Neuron (in vitro differentiated cells): ENCODE measurements at regions not wholly inside any gene's neighbourhood (a gene's known extent, or its start where the extent isn't known, plus 50 kb on each side); places are given as distances from the start of the nearest gene placed in this dataset.
A peak's percentile ranks its signal among the peaks of the same experiment; 100 is the strongest.

Experiments used
- H2AFZ ChIP-seq: one replicate; pipeline ENCODE4 v1.6.1; 2013; ENCODE audit warnings: low read depth, mild to moderate bottlenecking, inconsistent platforms, low read length, moderate library complexity
- H3K27me3 ChIP-seq: one replicate; pipeline ENCODE4 v1.6.1; 2013; ENCODE audit warnings: low read length; ENCODE audit not compliant: insufficient read depth
- H3K36me3 ChIP-seq: one replicate; pipeline ENCODE4 v1.6.1; 2013; ENCODE audit warnings: low read length; ENCODE audit not compliant: insufficient read depth
- H3K4me1 ChIP-seq: one replicate; pipeline ENCODE4 v1.6.1; 2013; ENCODE audit warnings: low read length; ENCODE audit not compliant: insufficient read depth
- H3K4me3 ChIP-seq: 2 replicates; pipeline ENCODE4 v1.5.1; 2013; ENCODE audit warnings: mild to moderate bottlenecking, low read length, moderate library complexity
- H3K9me3 ChIP-seq: one replicate; pipeline ENCODE4 v1.6.1; 2013; ENCODE audit warnings: low read length

DNA sequence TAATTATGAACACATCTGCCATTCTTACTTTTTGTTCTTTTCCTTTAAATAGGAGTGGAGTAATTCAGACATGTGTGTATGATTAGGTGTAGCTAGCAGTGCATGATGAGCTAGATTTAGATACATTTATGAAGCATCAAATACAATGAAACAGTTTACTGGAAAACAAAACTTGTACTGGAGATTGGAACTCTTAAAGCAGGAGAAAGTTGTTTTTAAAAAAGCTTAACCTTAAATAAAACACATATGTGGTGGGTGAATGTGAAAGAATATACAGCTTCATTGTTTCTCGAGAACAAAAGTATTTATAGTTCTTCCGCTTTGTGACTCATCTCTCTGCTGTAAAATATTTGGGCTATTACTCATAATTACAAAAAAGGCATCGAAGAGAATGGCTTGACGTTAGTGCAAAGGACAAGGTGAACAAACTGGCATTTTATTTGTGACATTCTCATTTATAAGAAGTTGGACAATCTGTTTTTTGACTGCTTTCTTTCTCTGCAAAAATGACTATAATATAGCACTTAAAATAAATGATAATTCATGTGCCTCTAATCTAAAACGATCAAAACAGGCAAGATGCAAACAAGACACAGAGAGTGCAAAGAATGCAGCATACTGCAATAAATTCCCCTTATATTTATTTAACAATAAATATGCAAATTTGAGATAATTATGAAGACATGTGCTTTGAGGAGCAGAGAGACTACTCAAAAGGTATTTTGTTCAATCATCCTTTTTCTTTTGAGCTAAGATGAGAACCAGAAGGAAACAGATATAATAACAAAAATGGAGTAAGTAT, 478.8 kb downstream of the CETN3 start:
- no peaks in the 10 kb centered on the region for H3K27me3 ChIP-seq
- no peaks in the 10 kb centered on the region for H3K36me3 ChIP-seq
- no peak overlapping the region for H3K4me3 ChIP-seq

DNA sequence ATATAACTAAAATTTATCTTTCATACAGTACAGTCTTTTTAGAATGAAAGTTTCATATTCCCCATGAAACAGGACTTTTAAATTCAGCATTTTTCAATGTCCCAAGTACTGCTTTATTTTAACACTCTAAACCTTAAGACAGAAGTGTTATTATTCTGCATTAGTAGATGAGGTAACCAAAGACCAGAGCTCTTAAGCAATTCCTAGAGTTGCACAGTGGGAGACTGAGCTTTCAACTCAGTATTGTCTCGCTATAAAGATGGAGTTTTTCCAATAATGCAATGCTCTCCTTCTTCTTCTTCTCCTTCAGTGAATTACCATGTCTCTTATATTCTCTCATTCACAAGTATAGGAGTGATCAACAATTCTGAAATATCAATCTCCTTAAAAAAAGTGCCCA, 479.7 kb downstream of the CETN3 start:
- H3K4me3 ChIP-seq, result no peak overlapping the region
- H2AFZ ChIP-seq, result peak overlapping the region; percentile 87
- peaks cover 16% of the 10 kb centered on the region for H3K4me1 ChIP-seq
- no peaks in the 10 kb centered on the region for H3K9me3 ChIP-seq
- no peaks in the 10 kb centered on the region for H3K36me3 ChIP-seq
- no peaks in the 10 kb centered on the region for H3K27me3 ChIP-seq

More for the DNA sequence above, 478.8 kb downstream of the CETN3 start:
- H3K4me1 ChIP-seq, result peaks cover 16% of the 10 kb centered on the region
- H3K9me3 ChIP-seq, result no peaks in the 10 kb centered on the region
- peak overlapping the region; percentile 87 for H2AFZ ChIP-seq

DNA sequence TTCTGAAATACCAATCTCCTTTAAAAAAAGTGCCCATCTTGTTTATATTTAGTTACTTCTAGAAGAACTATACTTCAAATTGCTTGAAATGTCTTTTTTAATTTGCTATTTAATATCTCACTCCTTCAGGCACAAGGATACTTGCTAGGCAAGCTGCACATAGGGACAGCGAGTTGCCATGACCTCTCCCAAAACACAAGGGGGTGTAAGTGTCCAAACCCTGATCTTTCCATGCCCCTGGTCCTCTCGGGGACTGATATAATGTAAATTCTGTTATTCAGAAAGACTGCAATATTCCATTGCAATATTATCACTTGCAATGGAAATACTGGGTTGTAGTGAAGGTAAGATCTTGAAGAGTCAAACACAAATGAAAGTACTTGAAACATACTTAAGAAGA, 480.4 kb downstream of the CETN3 start:
- H3K36me3 ChIP-seq, result no peaks in the 10 kb centered on the region
- H3K4me1 ChIP-seq, result peaks cover 16% of the 10 kb centered on the region
- no peaks in the 10 kb centered on the region for H3K27me3 ChIP-seq
- H2AFZ ChIP-seq, result no peak overlapping the region
- H3K4me3 ChIP-seq, result no peak overlapping the region
- H3K9me3 ChIP-seq, result no peaks in the 10 kb centered on the region

DNA sequence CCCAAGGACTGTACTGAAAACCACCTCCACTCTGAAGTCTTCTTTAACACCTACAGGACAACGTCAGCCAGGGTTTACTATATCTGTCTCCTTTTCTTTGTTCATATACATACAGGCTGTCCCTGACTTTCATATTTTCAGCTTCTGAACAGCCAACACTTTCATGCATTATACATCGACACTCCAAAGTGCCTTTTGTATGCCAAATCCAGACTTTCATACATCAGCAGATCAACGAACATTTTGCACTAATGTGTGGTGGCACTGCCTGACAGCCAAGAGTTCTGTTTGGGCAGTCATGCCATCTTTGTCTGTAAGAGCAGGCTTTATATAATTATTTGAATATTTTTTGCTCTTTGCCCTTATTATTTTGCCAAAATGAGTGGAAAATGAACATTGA, 487.4 kb downstream of the CETN3 start:
- Histone ChIP-seq H3K4me3 (no peak overlapping the region), H3K27me3 (no peaks in the 10 kb centered on the region), H3K36me3 (no peaks in the 10 kb centered on the region), H3K9me3 (no peaks in the 10 kb centered on the region), H3K4me1 (no peaks in the 10 kb centered on the region), H2AFZ (no peak overlapping the region)

DNA sequence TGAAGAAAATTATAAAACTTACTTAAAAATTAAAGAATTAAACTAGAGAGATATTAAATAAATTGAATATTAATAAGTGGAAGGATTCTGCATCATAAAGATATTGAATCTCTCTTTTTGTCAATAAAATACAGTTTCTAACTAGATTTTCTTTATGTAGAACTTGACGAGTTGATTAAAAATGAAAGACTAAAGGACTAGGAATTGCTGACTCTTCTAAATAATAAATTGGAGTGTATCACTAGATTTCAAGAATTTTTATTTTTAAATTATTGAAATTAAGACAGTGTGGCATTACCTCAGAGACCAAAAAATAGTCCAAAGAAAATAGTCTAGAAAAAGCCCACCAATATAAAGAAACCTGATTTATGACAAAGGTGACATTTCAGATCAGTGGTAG, 492.4 kb downstream of the CETN3 start:
- no peaks in the 10 kb centered on the region for H3K4me1 ChIP-seq
- H3K9me3 ChIP-seq, result no peaks in the 10 kb centered on the region
- no peaks in the 10 kb centered on the region for H3K27me3 ChIP-seq
- no peaks in the 10 kb centered on the region for H3K36me3 ChIP-seq
- H2AFZ ChIP-seq, result no peak overlapping the region
- no peak overlapping the region for H3K4me3 ChIP-seq

DNA sequence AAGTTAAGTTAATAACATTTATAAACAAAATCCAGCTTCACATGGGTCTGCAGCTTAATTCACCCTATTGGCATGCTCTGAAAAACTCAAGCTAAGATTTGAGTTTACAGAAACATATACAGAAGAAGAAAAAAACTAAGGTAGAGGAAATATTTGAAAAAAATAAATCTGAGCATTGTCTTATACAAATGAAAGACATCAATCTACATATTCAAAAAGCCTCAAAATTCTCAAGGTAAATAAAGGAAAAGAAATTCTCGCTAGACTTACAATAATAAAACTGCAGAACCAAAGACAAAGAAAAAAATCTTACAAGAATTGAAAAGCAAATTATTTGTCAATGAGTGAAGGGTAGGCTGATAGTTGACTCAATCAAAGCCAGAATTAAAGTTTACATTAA, 493.4 kb downstream of the CETN3 start:
- no peaks in the 10 kb centered on the region for H3K27me3 ChIP-seq
- no peaks in the 10 kb centered on the region for H3K9me3 ChIP-seq
- H3K36me3 ChIP-seq, result no peaks in the 10 kb centered on the region
- no peak overlapping the region for H2AFZ ChIP-seq
- H3K4me1 ChIP-seq, result no peaks in the 10 kb centered on the region
- no peak overlapping the region for H3K4me3 ChIP-seq

DNA sequence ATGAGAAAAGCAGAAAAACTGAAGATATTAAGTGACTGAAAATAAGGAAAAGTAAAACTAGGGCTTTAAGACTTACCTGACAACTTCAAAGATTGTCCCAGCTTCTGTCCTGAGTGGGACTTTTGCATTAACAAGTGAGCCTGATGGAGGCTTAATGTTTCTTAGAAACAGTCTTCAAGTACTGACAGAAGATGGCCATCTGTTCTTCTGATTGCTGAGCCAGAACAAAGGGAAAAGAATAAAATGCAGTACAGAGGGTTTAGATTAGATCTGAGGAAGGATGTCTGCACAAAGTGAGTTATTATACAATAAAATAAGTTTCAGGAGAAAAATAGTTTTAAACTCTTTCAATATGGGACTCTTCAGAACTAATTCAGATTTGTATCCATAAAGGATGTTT, 500.7 kb downstream of the CETN3 start:
- Histone ChIP-seq H3K4me3 (no peak overlapping the region), H3K36me3 (no peaks in the 10 kb centered on the region), H3K27me3 (no peaks in the 10 kb centered on the region), H2AFZ (no peak overlapping the region), H3K9me3 (no peaks in the 10 kb centered on the region), H3K4me1 (no peaks in the 10 kb centered on the region)

DNA sequence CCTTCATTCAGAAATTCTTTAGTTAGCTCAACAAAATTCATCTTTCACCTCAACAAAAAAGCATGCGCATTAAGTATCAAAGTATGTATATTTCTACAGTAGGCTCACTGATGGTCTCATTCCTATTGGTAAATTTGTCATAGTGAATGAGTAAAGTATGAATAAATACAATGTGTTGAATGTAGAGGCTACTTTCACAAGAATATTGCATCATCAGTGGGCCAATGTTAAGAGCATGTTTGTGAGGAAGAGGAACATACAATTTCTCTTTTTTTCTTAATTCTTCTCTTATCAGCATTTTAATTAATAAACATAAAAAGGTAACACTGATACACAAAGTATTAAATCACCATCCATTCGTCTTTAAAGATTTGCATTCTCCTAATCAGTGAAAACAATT, 505.1 kb downstream of the CETN3 start:
- Histone ChIP-seq H3K9me3 (no peaks in the 10 kb centered on the region), H3K27me3 (no peaks in the 10 kb centered on the region), H3K4me1 (no peaks in the 10 kb centered on the region), H3K4me3 (no peak overlapping the region), H2AFZ (peak overlapping the region; percentile 26), H3K36me3 (no peaks in the 10 kb centered on the region)

DNA sequence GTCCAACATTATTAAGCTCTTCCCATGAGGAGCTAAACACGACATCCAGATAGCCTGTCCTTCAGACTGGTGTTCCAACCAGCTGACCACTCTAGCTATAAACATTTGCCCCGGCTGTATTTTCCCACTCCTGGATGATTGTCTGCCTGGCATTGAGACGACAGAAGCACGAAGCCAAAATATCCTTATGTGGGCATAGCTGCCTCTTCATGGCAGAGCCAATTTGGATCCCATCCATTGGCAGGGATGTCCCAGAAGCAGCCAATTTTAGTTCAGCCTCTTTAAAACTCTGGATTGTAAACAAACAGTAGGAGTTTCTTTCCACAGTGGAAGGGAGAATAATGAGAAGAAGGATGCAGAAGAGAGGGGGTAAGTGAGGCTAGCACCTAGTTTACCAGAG, 507.6 kb downstream of the CETN3 start:
- Histone ChIP-seq H2AFZ (no peak overlapping the region), H3K4me1 (no peaks in the 10 kb centered on the region), H3K36me3 (no peaks in the 10 kb centered on the region), H3K9me3 (no peaks in the 10 kb centered on the region), H3K27me3 (no peaks in the 10 kb centered on the region), H3K4me3 (no peak overlapping the region)

DNA sequence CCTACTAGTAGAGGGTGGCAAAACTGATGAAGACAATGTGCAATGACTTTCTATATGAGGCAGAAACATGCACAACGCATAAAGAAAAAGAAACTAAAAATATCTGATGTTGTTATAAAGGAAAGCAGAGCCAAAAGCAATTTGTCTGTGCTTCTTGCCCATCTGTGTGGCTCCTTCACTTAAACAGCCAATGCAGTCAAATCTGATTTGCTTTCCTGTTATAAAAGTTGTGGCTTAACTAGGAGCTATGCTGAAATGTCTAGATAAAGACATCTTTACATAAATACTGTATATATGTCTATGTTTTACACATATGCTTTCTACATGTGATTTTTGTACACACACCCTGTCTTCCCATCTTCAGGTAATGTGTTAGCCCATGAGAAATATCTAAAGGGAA, 508.2 kb downstream of the CETN3 start:
- Histone ChIP-seq H3K9me3 (no peaks in the 10 kb centered on the region), H3K36me3 (no peaks in the 10 kb centered on the region), H2AFZ (no peak overlapping the region), H3K27me3 (no peaks in the 10 kb centered on the region), H3K4me3 (no peak overlapping the region), H3K4me1 (no peaks in the 10 kb centered on the region)

DNA sequence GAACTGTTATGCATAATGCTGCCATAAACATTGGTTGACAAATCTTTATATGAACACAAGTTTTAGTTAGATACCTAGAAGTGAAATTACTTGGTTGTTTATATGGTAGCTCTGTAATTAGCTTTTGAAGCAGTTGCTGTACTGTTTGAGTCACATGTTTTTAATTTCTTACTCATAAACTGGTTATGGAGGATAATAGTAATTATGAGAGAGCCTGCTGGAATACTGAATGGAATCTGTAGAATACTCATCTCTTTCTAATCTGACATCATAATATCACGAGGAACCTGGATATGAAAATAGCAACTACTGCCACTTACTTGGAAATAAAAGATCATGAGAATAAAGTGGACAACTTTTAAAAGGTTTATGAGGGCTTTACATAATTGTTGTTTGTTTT, 509.2 kb downstream of the CETN3 start:
- Histone ChIP-seq H3K4me3 (no peak overlapping the region), H3K27me3 (no peaks in the 10 kb centered on the region)

DNA sequence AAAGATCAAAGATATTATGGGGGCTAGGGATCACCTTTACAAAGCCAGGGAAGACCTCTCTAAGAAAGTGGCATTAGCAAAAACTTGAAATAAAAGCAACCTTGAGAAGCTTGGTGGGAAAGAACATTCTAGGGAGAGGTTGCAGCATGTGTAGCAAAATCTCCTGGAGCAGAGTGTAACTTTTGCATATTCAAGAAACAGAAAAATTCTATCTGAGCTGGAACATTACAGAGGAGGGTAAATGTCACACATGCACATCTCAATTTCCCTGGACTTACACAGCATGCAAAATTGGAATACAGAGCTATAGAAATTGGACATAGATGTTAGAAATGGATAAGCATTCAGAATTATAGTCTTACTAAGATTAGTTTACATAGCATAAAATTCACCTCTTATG, 510.0 kb downstream of the CETN3 start:
- Histone ChIP-seq H3K9me3 (no peaks in the 10 kb centered on the region), H3K4me1 (no peaks in the 10 kb centered on the region), H3K27me3 (no peaks in the 10 kb centered on the region), H3K36me3 (no peaks in the 10 kb centered on the region), H2AFZ (no peak overlapping the region), H3K4me3 (no peak overlapping the region)

More for the DNA sequence above, 509.2 kb downstream of the CETN3 start:
- no peaks in the 10 kb centered on the region for H3K36me3 ChIP-seq
- no peaks in the 10 kb centered on the region for H3K9me3 ChIP-seq
- H2AFZ ChIP-seq, result no peak overlapping the region
- no peaks in the 10 kb centered on the region for H3K4me1 ChIP-seq

DNA sequence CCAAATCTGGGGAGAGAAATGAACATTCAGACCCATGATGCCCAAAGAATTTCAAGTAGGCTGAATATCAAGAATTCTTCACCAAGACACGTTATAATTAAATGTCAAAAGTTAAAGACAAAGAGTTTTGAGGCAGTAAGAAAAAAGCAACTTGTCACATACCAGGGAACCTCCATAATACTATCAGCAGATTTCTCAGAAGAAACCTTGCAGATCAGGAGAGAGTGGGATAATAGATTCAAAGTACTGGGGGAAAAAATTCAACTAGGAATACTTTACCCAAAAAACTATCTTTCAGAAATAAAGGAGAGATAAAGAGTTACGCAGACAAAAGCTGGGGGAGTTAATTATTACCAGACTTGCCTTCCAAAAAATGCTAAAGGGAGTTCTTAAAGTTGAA, 516.0 kb downstream of the CETN3 start:
- Histone ChIP-seq H3K4me3 (no peak overlapping the region), H3K4me1 (peaks cover 6% of the 10 kb centered on the region), H2AFZ (no peak overlapping the region), H3K27me3 (no peaks in the 10 kb centered on the region), H3K9me3 (no peaks in the 10 kb centered on the region), H3K36me3 (no peaks in the 10 kb centered on the region)

DNA sequence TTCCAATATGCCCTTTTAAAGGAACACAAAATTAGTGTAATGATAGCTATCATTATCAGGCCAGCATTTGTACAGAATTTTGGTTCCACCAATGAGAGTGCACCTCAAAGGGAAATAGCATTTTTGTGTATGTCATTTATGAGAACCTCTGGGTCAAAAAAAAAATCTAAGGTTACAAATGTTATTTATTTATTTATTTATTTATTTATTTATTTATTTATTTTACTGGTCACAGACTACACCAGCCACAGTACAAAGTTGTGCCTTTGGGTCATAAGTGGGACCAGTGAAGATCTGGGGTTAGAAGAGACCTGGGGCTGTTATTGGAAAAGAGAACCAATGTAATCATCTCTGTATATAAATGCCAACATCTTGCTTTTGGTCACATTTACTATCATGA, 523.9 kb downstream of the CETN3 start:
- Histone ChIP-seq H3K9me3 (no peaks in the 10 kb centered on the region), H3K4me3 (no peak overlapping the region), H2AFZ (no peak overlapping the region), H3K27me3 (no peaks in the 10 kb centered on the region), H3K36me3 (no peaks in the 10 kb centered on the region), H3K4me1 (peaks cover 6% of the 10 kb centered on the region)
